Right lobe of liver (tissue), 4 donors: ENCODE measurements at regions not wholly inside any gene's neighbourhood (a gene's known extent, or its start where the extent isn't known, plus 50 kb on each side); places are given as distances from the start of the nearest gene placed in this dataset.

Experiments used
- CTCF ChIP-seq, 4 donors: fragments of 200-600 bp in 3 of 4; fragments of 450-650 bp in 1 of 4; IDR thresholded peaks; one replicate each; pipeline versions ENCODE4 v1.5.1 to v1.8.0; 2016 to 2022; ENCODE audit warnings: antibody characterized with exemption in 4 of 4, mild to moderate bottlenecking in 2 of 4
- POLR2A ChIP-seq: fragments of 450-650 bp; IDR thresholded peaks from one replicate; pipeline ENCODE4 v1.6.1; 2017; ENCODE audit warnings: antibody characterized with exemption, mild to moderate bottlenecking
- donor health status: DM: no; HTN: no; CAD: no.
- donor health status: DM: no; HTN: no; CAD: no.
- donor health status: DM: no; HTN: yes; CAD: no.

- TF ChIP-seq CTCF (IDR thresholded peaks at IDR 0.05) (no peak), POLR2A (no peak)
These were observed 143.2 kb upstream of the ZNF536 start for GRCh38 chr19:30228835-30229524.
